GM19452 (cell line): ENCODE measurements at regions not wholly inside any gene's neighbourhood (a gene's known extent, or its start where the extent isn't known, plus 50 kb on each side); places are given as distances from the start of the nearest gene placed in this dataset.

Experiments used
- ATAC-seq: cut with Tn5 transposase; IDR thresholded peaks from one replicate; pipeline ENCODE4 v1.9.1; 2021; ENCODE audit not compliant: unreplicated experiment

- no peak for ATAC-seq
Measured at GRCh38 chr14:42079911-42080310, 473.2 kb downstream of the LRFN5 start.

GRCh38 chr14:42078345-42078744, 471.7 kb downstream of the LRFN5 start:
- no peak for ATAC-seq

GRCh38 chr14:42070031-42070430, 463.4 kb downstream of the LRFN5 start:
- ATAC-seq = no peak

GRCh38 chr14:42057111-42057510, 450.4 kb downstream of the LRFN5 start:
- ATAC-seq = no peak

- no peak for ATAC-seq
Measured at GRCh38 chr14:42047421-42048055, 440.9 kb downstream of the LRFN5 start.

- no peak for ATAC-seq
Measured at GRCh38 chr14:42045383-42045782, 438.7 kb downstream of the LRFN5 start.

GRCh38 chr14:42028607-42029006, 421.9 kb downstream of the LRFN5 start:
- ATAC-seq = no peak

GRCh38 chr14:42027271-42027670, 420.6 kb downstream of the LRFN5 start:
- ATAC-seq = no peak

- ATAC-seq = no peak
Measured at GRCh38 chr14:42023452-42023851, 416.8 kb downstream of the LRFN5 start.

- ATAC-seq = no peak
Measured at GRCh38 chr14:42014301-42014700, 407.6 kb downstream of the LRFN5 start.

GRCh38 chr14:42013559-42013958, 406.9 kb downstream of the LRFN5 start:
- no peak for ATAC-seq

- no peak for ATAC-seq
Measured at GRCh38 chr14:42013153-42013552, 406.5 kb downstream of the LRFN5 start.

- ATAC-seq = no peak
Measured at GRCh38 chr14:42011221-42011620, 404.5 kb downstream of the LRFN5 start.

- ATAC-seq = no peak
Measured at GRCh38 chr14:42004321-42004720, 397.6 kb downstream of the LRFN5 start.

GRCh38 chr14:42002141-42002540, 395.5 kb downstream of the LRFN5 start:
- ATAC-seq = no peak

GRCh38 chr14:42001431-42001830, 394.8 kb downstream of the LRFN5 start:
- no peak for ATAC-seq

GRCh38 chr14:42000450-42000849, 393.8 kb downstream of the LRFN5 start:
- no peak for ATAC-seq

- ATAC-seq = no peak
Measured at GRCh38 chr14:41993687-41994086, 387.0 kb downstream of the LRFN5 start.

- ATAC-seq = no peak
Measured at GRCh38 chr14:41986700-41987099, 380.0 kb downstream of the LRFN5 start.

GRCh38 chr14:41986083-41986645, 379.5 kb downstream of the LRFN5 start:
- no peak for ATAC-seq

- ATAC-seq = no peak
Measured at GRCh38 chr14:41973178-41973577, 366.5 kb downstream of the LRFN5 start.

GRCh38 chr14:41972531-41972930, 365.9 kb downstream of the LRFN5 start:
- ATAC-seq = no peak

GRCh38 chr14:41960281-41960680, 353.6 kb downstream of the LRFN5 start:
- no peak for ATAC-seq
